Upper lobe of left lung (tissue), 6 donors: ENCODE measurements at regions not wholly inside any gene's neighbourhood (a gene's known extent, or its start where the extent isn't known, plus 50 kb on each side); places are given as distances from the start of the nearest gene placed in this dataset.

Experiments
- ATAC-seq, 2 donors: fragments of 200-7000 bp; cut with Tn5 transposase; one replicate each; pipeline ENCODE4 v1.9.1; 2022; ENCODE audit warnings: mild to moderate bottlenecking in 2 of 2, moderate library complexity in 2 of 2; ENCODE audit not compliant: low FRiP score in 2 of 2
- DNase-seq, 2 donors: peaks; one replicate each; pipeline ENCODE4 v3.0.0-alpha.2; 2019 to 2020
- H3K27ac ChIP-seq, 4 donors: fragments of 200-600 bp; sonication (generic); one replicate each; pipeline ENCODE4 v1.5.1; 2016 to 2019
- H3K27me3 ChIP-seq, 4 donors: fragments of 200-600 bp; sonication (generic); one replicate each; pipeline ENCODE4 v1.5.1; 2017 to 2019
- H3K36me3 ChIP-seq, 4 donors: fragments of 200-600 bp; sonication (generic); one replicate each; pipeline ENCODE4 v1.5.1; 2016 to 2019
- H3K4me1 ChIP-seq, 4 donors: fragments of 200-600 bp; sonication (generic); one replicate each; pipeline ENCODE4 v1.5.1; 2018 to 2019
- H3K4me3 ChIP-seq, 4 donors: fragments of 200-600 bp; sonication (generic); one replicate each; pipeline ENCODE4 v1.5.1; 2017 to 2019; ENCODE audit warnings: mild to moderate bottlenecking in 2 of 4, moderate library complexity in 1 of 4
- H3K9me3 ChIP-seq, 4 donors: fragments of 200-600 bp; sonication (generic); one replicate each; pipeline ENCODE4 v1.5.1; 2018 to 2019
- CTCF ChIP-seq, 6 experiments: fragments of 450-650 bp in 4 of 6; fragments of 200-600 bp in 2 of 6; sonication (generic) in 2 of 6; IDR thresholded peaks; one replicate each; pipeline ENCODE4 v1.5.1; 2016 to 2019; ENCODE audit warnings: antibody characterized with exemption in 6 of 6
- EP300 ChIP-seq, 4 donors: sonication (generic); formaldehyde crosslinking; IDR thresholded peaks; one replicate each; pipeline ENCODE4 v1.5.1; 2017; ENCODE audit warnings: antibody characterized with exemption in 4 of 4, control low read depth in 2 of 4
- POLR2A ChIP-seq, 4 donors: fragments of 450-650 bp; IDR thresholded peaks; one replicate each; pipeline ENCODE4 v1.5.1; 2016 to 2017; ENCODE audit warnings: antibody characterized with exemption in 4 of 4, mild to moderate bottlenecking in 2 of 4
- POLR2AphosphoS5 ChIP-seq, 2 donors: sonication (generic); formaldehyde crosslinking; IDR thresholded peaks; one replicate each; pipeline ENCODE4 v1.5.1; 2017; ENCODE audit warnings: antibody characterized with exemption in 2 of 2
- WGBS, 2 donors: methylation state at CpG; one replicate each; pipeline ENCODE4 v1.1.5; 2017 to 2018; 5-methylcytosine and 5-hydroxymethylcytosine counted together
- donor health status: DM: no; HTN: no; CAD: no; lungs with moderate emphysema.
- donor health status: DM: no; HTN: yes; CAD: no; lungs with severe emphysema.

GRCh38 chr4:77538144-77538543 is 67.5 kb upstream of the CXCL13 start:
- TF ChIP-seq CTCF (IDR thresholded peaks at IDR 0.05), result no peak
- TF ChIP-seq POLR2AphosphoS5 (IDR thresholded peaks at IDR 0.05), result no peak
- no peak for TF ChIP-seq EP300 (IDR thresholded peaks at IDR 0.05)
- TF ChIP-seq POLR2A (IDR thresholded peaks at IDR 0.05), result no peak
- no peak overlapping the region for H3K4me3 ChIP-seq
- ATAC-seq, result peak in 1 of 2 donors; percentile 71
- H3K4me1 ChIP-seq, result peaks cover 0 to 13% (median 10%) of the 10 kb centered on the region in 4 donors
- no peak for DNase-seq
- H3K27ac ChIP-seq, result no peak overlapping the region
- H3K36me3 ChIP-seq, result no peaks in the 10 kb centered on the region
- no peaks in the 10 kb centered on the region for H3K27me3 ChIP-seq
- H3K9me3 ChIP-seq, result peaks cover 0 to 4% (median 0%) of the 10 kb centered on the region in 4 donors

- peak overlapping the region in 1 of 4 donors; percentile 45 for H3K27ac ChIP-seq
- no peaks in the 10 kb centered on the region for H3K27me3 ChIP-seq
- no peaks in the 10 kb centered on the region for H3K36me3 ChIP-seq
- peaks cover 0 to 13% (median 10%) of the 10 kb centered on the region in 4 donors for H3K4me1 ChIP-seq
- 32 to 37% methylated on average over 4 of the region's 4 CpGs for WGBS, 2 donors
- no peak overlapping the region for H3K4me3 ChIP-seq
- ATAC-seq, result peak; percentile 30 to 35
- DNase-seq, result no peak
- TF ChIP-seq POLR2AphosphoS5 (IDR thresholded peaks at IDR 0.05) (no peak), POLR2A (IDR thresholded peaks at IDR 0.05) (no peak), EP300 (IDR thresholded peaks at IDR 0.05) (no peak), CTCF (IDR thresholded peaks at IDR 0.05) (no peak)
- peaks cover 0 to 2% (median 0%) of the 10 kb centered on the region in 4 donors for H3K9me3 ChIP-seq
Observed at GRCh38 chr4:77538574-77539157, 67.0 kb upstream of the CXCL13 start.
